ENCODE measurements at regions not wholly inside any gene's neighbourhood (a gene's known extent, or its start where the extent isn't known, plus 50 kb on each side); places are given as distances from the start of the nearest gene placed in this dataset.

DNA sequence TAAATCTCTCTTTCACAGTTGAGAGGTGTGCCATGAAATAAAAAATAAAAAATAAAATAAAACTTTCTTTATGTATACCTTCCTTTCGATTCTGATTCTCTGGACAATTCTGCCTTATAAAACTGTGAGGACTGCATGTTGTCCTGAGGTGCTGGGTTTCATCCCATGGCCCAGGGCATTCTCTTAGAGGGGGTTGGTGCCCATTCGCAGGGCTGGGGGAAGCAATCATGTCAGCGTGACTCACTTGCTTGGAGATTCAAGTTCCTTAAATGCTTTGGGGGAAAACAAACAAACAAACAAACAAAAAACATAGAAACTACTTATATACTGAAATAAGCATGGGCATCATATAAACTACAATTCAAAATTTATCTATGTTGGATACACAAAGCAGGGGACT, 122.0 kb upstream of the ST6GAL2 start:
- TF ChIP-seq CTCF (IDR thresholded peaks at IDR 0.05; ENCODE audit: low read depth, low read length), result no peak
- TF ChIP-seq EZH2phosphoT487 (IDR thresholded peaks at IDR 0.05; ENCODE audit: low read depth), result no peak
